Endodermal cell (in vitro differentiated cells): ENCODE measurements at regions not wholly inside any gene's neighbourhood (a gene's known extent, or its start where the extent isn't known, plus 50 kb on each side); places are given as distances from the start of the nearest gene placed in this dataset.

Source experiments
- DNase-seq: peaks from one replicate; pipeline ENCODE4 v3.0.0-alpha.2; 2017
- H3K27ac ChIP-seq: 2 replicates; pipeline ENCODE4 v1.5.1; 2013; ENCODE audit warnings: mild to moderate bottlenecking, low read depth, low read length, moderate library complexity
- H3K27me3 ChIP-seq: 2 replicates; pipeline ENCODE4 v1.6.1; 2013; ENCODE audit warnings: mild to moderate bottlenecking, low read length, moderate library complexity; ENCODE audit not compliant: insufficient read depth, control insufficient read depth, poor library complexity, severe bottlenecking
- H3K36me3 ChIP-seq: 2 replicates; pipeline ENCODE4 v1.7.0; 2013; ENCODE audit warnings: mild to moderate bottlenecking, low read length, moderate library complexity; ENCODE audit not compliant: control insufficient read depth, insufficient read depth
- H3K4me1 ChIP-seq: one replicate; pipeline ENCODE4 v1.7.0; 2013; ENCODE audit warnings: low read length; ENCODE audit not compliant: control insufficient read depth, insufficient read depth
- H3K4me3 ChIP-seq: 2 replicates; pipeline ENCODE4 v1.5.1; 2013; ENCODE audit warnings: mild to moderate bottlenecking, low read length, moderate library complexity
- H3K9ac ChIP-seq: 2 replicates; pipeline ENCODE4 v1.6.1; 2013; ENCODE audit warnings: mild to moderate bottlenecking, low read length, moderate library complexity; ENCODE audit not compliant: poor library complexity, severe bottlenecking; ENCODE audit errors: extremely low read depth
- H3K9me3 ChIP-seq: 2 replicates; pipeline ENCODE4 v1.6.1; 2013; ENCODE audit warnings: mild to moderate bottlenecking, low read length, moderate library complexity; ENCODE audit not compliant: control insufficient read depth
- H3K27ac Mint-ChIP-seq: 2 replicates; pipeline ENCODE4 v1.8.0; 2020; ENCODE audit warnings: mixed read lengths
- H3K27me3 Mint-ChIP-seq: 2 replicates; pipeline ENCODE4 v1.8.0; 2021; ENCODE audit warnings: mild to moderate bottlenecking, mixed read lengths; ENCODE audit not compliant: insufficient read depth
- H3K36me3 Mint-ChIP-seq: 2 replicates; pipeline ENCODE4 v1.8.0; 2020; ENCODE audit warnings: low read depth, mixed read lengths
- H3K4me1 Mint-ChIP-seq: 2 replicates; pipeline ENCODE4 v1.8.0; 2020; ENCODE audit warnings: mixed read lengths
- H3K4me3 Mint-ChIP-seq: 2 replicates; pipeline ENCODE4 v1.8.0; 2020; ENCODE audit warnings: mild to moderate bottlenecking, moderate library complexity, mixed read lengths
- H3K9me3 Mint-ChIP-seq: 2 replicates; pipeline ENCODE4 v1.8.0; 2020; ENCODE audit warnings: mild to moderate bottlenecking, mixed read lengths
- CTCF ChIP-seq: fragments of 200-600 bp; sonication (generic); conservative IDR thresholded peaks from 2 replicates; pipeline ENCODE4 v1.5.0; 2021; ENCODE audit warnings: antibody characterized with exemption, mild to moderate bottlenecking
- WGBS, 2 experiments: methylation state at CpG; one replicate each; pipeline versions ENCODE4 v1.1.5 to v1.1.7; 2013; ENCODE audit warnings: missing lambda C conversion rate in 2 of 2, mixed read lengths in 1 of 2; ENCODE audit not compliant: insufficient coverage in 1 of 2, insufficient read length in 1 of 2; 5-methylcytosine and 5-hydroxymethylcytosine counted together

GRCh38 chr16:49075709-49076108 is 205.9 kb downstream of the CBLN1 start:
- Histone ChIP-seq H3K4me3 (no peak overlapping the region), H3K36me3 (no peaks in the 10 kb centered on the region), H3K9ac (no peak overlapping the region), H3K9me3 (no peaks in the 10 kb centered on the region), H3K4me1 (no peaks in the 10 kb centered on the region), H3K27ac (no peak overlapping the region), H3K27me3 (no peaks in the 10 kb centered on the region)
- 69 to 80% methylated on average over 2 to 3 of the region's 3 CpGs for WGBS, 2 experiments
- H3K27me3 Mint-ChIP-seq, result peaks cover 2% of the 10 kb centered on the region
- H3K27ac Mint-ChIP-seq, result no peak overlapping the region
- TF ChIP-seq CTCF, result no peak
- no peaks in the 10 kb centered on the region for H3K4me1 Mint-ChIP-seq
- H3K36me3 Mint-ChIP-seq, result no peaks in the 10 kb centered on the region
- no peak overlapping the region for H3K4me3 Mint-ChIP-seq
- DNase-seq, result no peak
- H3K9me3 Mint-ChIP-seq, result no peaks in the 10 kb centered on the region

- no peaks in the 10 kb centered on the region for H3K4me1 Mint-ChIP-seq
- H3K27me3 Mint-ChIP-seq, result no peaks in the 10 kb centered on the region
- no peaks in the 10 kb centered on the region for H3K27me3 ChIP-seq
- no peak overlapping the region for H3K27ac ChIP-seq
- no peaks in the 10 kb centered on the region for H3K36me3 ChIP-seq
- peaks cover 5% of the 10 kb centered on the region for H3K9me3 Mint-ChIP-seq
- H3K36me3 Mint-ChIP-seq, result no peaks in the 10 kb centered on the region
- no peak for DNase-seq
- no peak overlapping the region for H3K9ac ChIP-seq
- H3K4me1 ChIP-seq, result no peaks in the 10 kb centered on the region
- no peak overlapping the region for H3K4me3 ChIP-seq
- H3K27ac Mint-ChIP-seq, result no peak overlapping the region
- no peak for TF ChIP-seq CTCF
- no peak overlapping the region for H3K4me3 Mint-ChIP-seq
- WGBS, 2 experiments, result 87 to 88% methylated on average over 3 to 5 of the region's 5 CpGs
- no peaks in the 10 kb centered on the region for H3K9me3 ChIP-seq
Observed at GRCh38 chr16:49068224-49068623, 213.4 kb downstream of the CBLN1 start.

GRCh38 chr16:49067776-49068175 is 213.9 kb downstream of the CBLN1 start:
- Histone ChIP-seq H3K4me3 (no peak overlapping the region), H3K27me3 (no peaks in the 10 kb centered on the region), H3K4me1 (no peaks in the 10 kb centered on the region), H3K27ac (no peak overlapping the region), H3K36me3 (no peaks in the 10 kb centered on the region), H3K9ac (no peak overlapping the region), H3K9me3 (no peaks in the 10 kb centered on the region)
- H3K4me3 Mint-ChIP-seq, result no peak overlapping the region
- WGBS, 2 experiments, result 71 to 90% methylated on average over 2 to 4 of the region's 4 CpGs
- H3K27ac Mint-ChIP-seq, result no peak overlapping the region
- no peaks in the 10 kb centered on the region for H3K27me3 Mint-ChIP-seq
- no peak for DNase-seq
- TF ChIP-seq CTCF, result no peak
- no peaks in the 10 kb centered on the region for H3K36me3 Mint-ChIP-seq
- H3K4me1 Mint-ChIP-seq, result no peaks in the 10 kb centered on the region
- H3K9me3 Mint-ChIP-seq, result peaks cover 5% of the 10 kb centered on the region
